Neural cell (in vitro differentiated cells): ENCODE measurements at regions not wholly inside any gene's neighbourhood (a gene's known extent, or its start where the extent isn't known, plus 50 kb on each side); places are given as distances from the start of the nearest gene placed in this dataset.

Experiments
- H2AFZ ChIP-seq: fragments of 200-600, 300-800 bp; sonication (generic), shearing (Covaris generic); 2 replicates; pipeline ENCODE4 v1.6.0; 2014; ENCODE audit warnings: low read depth, mild to moderate bottlenecking, antibody characterized with exemption, low read length, moderate library complexity
- H3F3A ChIP-seq: fragments of 200-600 bp; shearing (Covaris generic); 2 replicates; pipeline ENCODE4 v1.6.1; 2016; ENCODE audit warnings: mild to moderate bottlenecking, moderate library complexity, mixed read lengths, antibody characterized with exemption, low read length; ENCODE audit not compliant: insufficient read depth, poor library complexity, severe bottlenecking
- H3K27ac ChIP-seq: fragments of 200-600, 300-800 bp; sonication (generic), shearing (Covaris generic); 2 replicates; pipeline ENCODE4 v1.5.1; 2014; ENCODE audit warnings: mild to moderate bottlenecking, low read length, moderate library complexity
- H3K27me3 ChIP-seq: fragments of 300-800, 200-600 bp; sonication (generic), shearing (Covaris generic); 2 replicates; pipeline ENCODE4 v1.6.0; 2014; ENCODE audit warnings: mild to moderate bottlenecking, low read depth, low read length, moderate library complexity; ENCODE audit not compliant: insufficient read depth
- H3K36me3 ChIP-seq: fragments of 300-800, 200-600 bp; sonication (generic), shearing (Covaris generic); 2 replicates; pipeline ENCODE4 v1.5.1; 2014; ENCODE audit warnings: mild to moderate bottlenecking, antibody characterized with exemption, low read length, moderate library complexity; ENCODE audit not compliant: insufficient read depth
- H3K4me2 ChIP-seq: fragments of 300-800, 200-600 bp; sonication (generic), shearing (Covaris generic); 2 replicates; pipeline ENCODE4 v1.6.0; 2014; ENCODE audit warnings: mild to moderate bottlenecking, low read length
- H3K4me3 ChIP-seq: fragments of 300-800, 200-600 bp; sonication (generic), shearing (Covaris generic); 2 replicates; pipeline ENCODE4 v1.5.1; 2014; ENCODE audit warnings: mild to moderate bottlenecking, low read length, moderate library complexity
- H3K79me2 ChIP-seq: fragments of 200-600 bp; shearing (Covaris generic); replicated peaks from 2 replicates; pipeline ENCODE4 v1.6.0; 2014; ENCODE audit warnings: mild to moderate bottlenecking, low read length, moderate library complexity; ENCODE audit not compliant: insufficient read depth
- H3K9ac ChIP-seq: fragments of 300-800, 200-600 bp; sonication (generic), shearing (Covaris generic); 2 replicates; pipeline ENCODE4 v1.6.1; 2016; ENCODE audit warnings: mild to moderate bottlenecking, low read length, mixed read lengths
- H3K9me2 ChIP-seq: fragments of 200-600 bp; shearing (Covaris generic); 2 replicates; pipeline ENCODE4 v1.6.1; 2016; ENCODE audit warnings: mild to moderate bottlenecking, low read length, mixed read lengths; ENCODE audit not compliant: insufficient read depth
- H3K9me3 ChIP-seq: fragments of 200-600, 300-800 bp; sonication (generic), shearing (Covaris generic); 2 replicates; pipeline ENCODE4 v1.6.1; 2016; ENCODE audit warnings: mild to moderate bottlenecking, mixed run types, low read length, moderate library complexity, mixed read lengths
- H4K20me1 ChIP-seq: fragments of 200-600 bp; shearing (Covaris generic); 2 replicates; pipeline ENCODE4 v1.6.1; 2016; ENCODE audit warnings: mild to moderate bottlenecking, mixed run types; ENCODE audit not compliant: insufficient read depth
- EP300 ChIP-seq: fragments of 450-650 bp; conservative IDR thresholded peaks from 2 replicates; pipeline ENCODE4 v1.6.1; 2014; ENCODE audit warnings: antibody characterized with exemption, mild to moderate bottlenecking, moderate library complexity; ENCODE audit not compliant: poor library complexity, severe bottlenecking
- EZH2 ChIP-seq: fragments of 200-600, 300-800 bp; shearing (Covaris generic), sonication (generic); IDR thresholded peaks from 2 replicates; pipeline ENCODE4 v1.6.1; 2014; ENCODE audit warnings: antibody characterized with exemption, low read length, borderline replicate concordance, mild to moderate bottlenecking; ENCODE audit not compliant: insufficient read depth, poor library complexity, severe bottlenecking
- MXI1 ChIP-seq: fragments of 450-650 bp; conservative IDR thresholded peaks from 2 replicates; pipeline ENCODE4 v1.6.1; 2014; ENCODE audit warnings: antibody characterized with exemption, mild to moderate bottlenecking; ENCODE audit not compliant: poor library complexity, severe bottlenecking
- POLR2AphosphoS5 ChIP-seq: IDR thresholded peaks from 2 replicates; pipeline ENCODE4 v1.6.1; 2012
- RAD21 ChIP-seq: fragments of 450-650 bp; conservative IDR thresholded peaks from 2 replicates; pipeline ENCODE4 v1.6.1; 2014; ENCODE audit warnings: antibody characterized with exemption, mild to moderate bottlenecking, moderate library complexity
- SMC3 ChIP-seq: fragments of 450-650 bp; conservative IDR thresholded peaks from 2 replicates; pipeline ENCODE4 v1.6.1; 2014; ENCODE audit warnings: antibody characterized with exemption, mild to moderate bottlenecking, moderate library complexity; ENCODE audit not compliant: poor library complexity
- TAF1 ChIP-seq: IDR thresholded peaks from 2 replicates; pipeline ENCODE4 v1.6.1; 2012; ENCODE audit warnings: low read depth
- TF ChIP-seq, protein P1 (sequence below): IDR thresholded peaks from 2 replicates; pipeline ENCODE4 v1.6.1; 2012; ENCODE audit warnings: borderline replicate concordance
- TF ChIP-seq, protein P2 (sequence below): fragments of 450-650 bp; IDR thresholded peaks from 2 replicates; pipeline ENCODE4 v1.5.1; 2014; ENCODE audit warnings: antibody characterized with exemption, mild to moderate bottlenecking, moderate library complexity; ENCODE audit not compliant: poor library complexity, severe bottlenecking

DNA sequence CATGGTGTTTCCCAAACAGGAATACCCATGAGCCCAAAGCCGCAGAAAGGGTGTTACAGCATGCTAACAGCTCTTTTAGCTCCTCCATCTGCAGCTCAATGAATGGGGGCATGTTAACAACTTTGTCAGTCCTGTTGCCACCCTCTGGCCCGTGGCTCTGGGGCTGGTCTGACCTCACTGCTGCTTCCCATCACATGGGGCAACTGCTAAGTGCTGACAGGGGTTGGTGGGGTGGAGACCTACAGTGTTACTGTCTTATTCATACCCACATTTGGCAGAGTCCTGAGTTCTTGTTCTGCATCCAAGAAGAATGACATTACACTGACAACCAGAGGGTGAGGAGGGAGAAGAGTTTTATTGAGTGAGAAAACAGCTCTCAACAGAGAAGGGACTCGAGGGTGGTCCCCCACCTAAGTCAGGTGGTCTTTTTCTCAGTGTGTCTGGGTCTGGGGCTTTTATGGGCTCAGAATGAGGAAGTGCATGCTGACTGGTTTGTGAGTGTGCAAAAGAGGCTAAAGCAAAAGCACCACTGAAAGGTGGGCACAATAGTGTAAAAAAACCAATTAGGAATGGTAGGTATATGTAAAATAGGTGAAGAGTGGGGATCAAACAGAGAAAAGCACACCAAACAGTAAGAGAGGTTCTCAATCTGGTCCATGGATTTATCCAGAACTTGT is 1952.0 kb upstream of the PCDH20 start:
- H3K4me2 ChIP-seq = no peak overlapping the region
- no peak overlapping the region for H2AFZ ChIP-seq
- no peak overlapping the region for H3K4me3 ChIP-seq
- TF ChIP-seq, protein P1, sequence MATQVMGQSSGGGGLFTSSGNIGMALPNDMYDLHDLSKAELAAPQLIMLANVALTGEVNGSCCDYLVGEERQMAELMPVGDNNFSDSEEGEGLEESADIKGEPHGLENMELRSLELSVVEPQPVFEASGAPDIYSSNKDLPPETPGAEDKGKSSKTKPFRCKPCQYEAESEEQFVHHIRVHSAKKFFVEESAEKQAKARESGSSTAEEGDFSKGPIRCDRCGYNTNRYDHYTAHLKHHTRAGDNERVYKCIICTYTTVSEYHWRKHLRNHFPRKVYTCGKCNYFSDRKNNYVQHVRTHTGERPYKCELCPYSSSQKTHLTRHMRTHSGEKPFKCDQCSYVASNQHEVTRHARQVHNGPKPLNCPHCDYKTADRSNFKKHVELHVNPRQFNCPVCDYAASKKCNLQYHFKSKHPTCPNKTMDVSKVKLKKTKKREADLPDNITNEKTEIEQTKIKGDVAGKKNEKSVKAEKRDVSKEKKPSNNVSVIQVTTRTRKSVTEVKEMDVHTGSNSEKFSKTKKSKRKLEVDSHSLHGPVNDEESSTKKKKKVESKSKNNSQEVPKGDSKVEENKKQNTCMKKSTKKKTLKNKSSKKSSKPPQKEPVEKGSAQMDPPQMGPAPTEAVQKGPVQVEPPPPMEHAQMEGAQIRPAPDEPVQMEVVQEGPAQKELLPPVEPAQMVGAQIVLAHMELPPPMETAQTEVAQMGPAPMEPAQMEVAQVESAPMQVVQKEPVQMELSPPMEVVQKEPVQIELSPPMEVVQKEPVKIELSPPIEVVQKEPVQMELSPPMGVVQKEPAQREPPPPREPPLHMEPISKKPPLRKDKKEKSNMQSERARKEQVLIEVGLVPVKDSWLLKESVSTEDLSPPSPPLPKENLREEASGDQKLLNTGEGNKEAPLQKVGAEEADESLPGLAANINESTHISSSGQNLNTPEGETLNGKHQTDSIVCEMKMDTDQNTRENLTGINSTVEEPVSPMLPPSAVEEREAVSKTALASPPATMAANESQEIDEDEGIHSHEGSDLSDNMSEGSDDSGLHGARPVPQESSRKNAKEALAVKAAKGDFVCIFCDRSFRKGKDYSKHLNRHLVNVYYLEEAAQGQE = no peak
- TF ChIP-seq RAD21 (no peak), TAF1 (no peak), POLR2AphosphoS5 (no peak), SMC3 (no peak), EP300 (no peak), EZH2 (no peak), MXI1 (no peak)
- TF ChIP-seq, protein P2, sequence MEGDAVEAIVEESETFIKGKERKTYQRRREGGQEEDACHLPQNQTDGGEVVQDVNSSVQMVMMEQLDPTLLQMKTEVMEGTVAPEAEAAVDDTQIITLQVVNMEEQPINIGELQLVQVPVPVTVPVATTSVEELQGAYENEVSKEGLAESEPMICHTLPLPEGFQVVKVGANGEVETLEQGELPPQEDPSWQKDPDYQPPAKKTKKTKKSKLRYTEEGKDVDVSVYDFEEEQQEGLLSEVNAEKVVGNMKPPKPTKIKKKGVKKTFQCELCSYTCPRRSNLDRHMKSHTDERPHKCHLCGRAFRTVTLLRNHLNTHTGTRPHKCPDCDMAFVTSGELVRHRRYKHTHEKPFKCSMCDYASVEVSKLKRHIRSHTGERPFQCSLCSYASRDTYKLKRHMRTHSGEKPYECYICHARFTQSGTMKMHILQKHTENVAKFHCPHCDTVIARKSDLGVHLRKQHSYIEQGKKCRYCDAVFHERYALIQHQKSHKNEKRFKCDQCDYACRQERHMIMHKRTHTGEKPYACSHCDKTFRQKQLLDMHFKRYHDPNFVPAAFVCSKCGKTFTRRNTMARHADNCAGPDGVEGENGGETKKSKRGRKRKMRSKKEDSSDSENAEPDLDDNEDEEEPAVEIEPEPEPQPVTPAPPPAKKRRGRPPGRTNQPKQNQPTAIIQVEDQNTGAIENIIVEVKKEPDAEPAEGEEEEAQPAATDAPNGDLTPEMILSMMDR = no peak
- no peaks in the 10 kb centered on the region for H3K9me3 ChIP-seq
- H3F3A ChIP-seq = no peaks in the 10 kb centered on the region
- no peak overlapping the region for H3K27ac ChIP-seq
- H3K79me2 ChIP-seq = no peaks in the 10 kb centered on the region
- H4K20me1 ChIP-seq = no peaks in the 10 kb centered on the region
- H3K9me2 ChIP-seq = no peaks in the 10 kb centered on the region
- H3K9ac ChIP-seq = no peak overlapping the region
- H3K36me3 ChIP-seq = no peaks in the 10 kb centered on the region
- no peaks in the 10 kb centered on the region for H3K27me3 ChIP-seq

DNA sequence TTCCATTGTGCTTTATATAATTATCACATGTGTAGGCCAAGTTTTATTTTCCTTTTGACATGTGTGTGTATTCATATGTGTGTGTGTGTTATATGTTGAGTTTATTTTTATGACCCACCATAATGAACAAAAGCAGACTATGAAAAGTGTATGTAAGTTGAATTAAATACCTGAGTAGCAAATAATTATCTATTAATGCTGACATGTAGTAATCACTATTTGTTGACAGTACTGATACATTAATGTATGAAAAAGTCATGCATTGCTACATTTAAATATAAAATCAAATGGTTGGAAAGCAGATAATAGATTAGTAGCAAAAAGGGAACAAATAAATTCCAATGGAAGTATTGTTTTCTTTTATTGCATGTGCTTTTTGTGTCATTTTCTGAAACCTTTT is 1948.5 kb upstream of the PCDH20 start:
- no peaks in the 10 kb centered on the region for H3K79me2 ChIP-seq
- no peak overlapping the region for H3K4me2 ChIP-seq
- no peaks in the 10 kb centered on the region for H3F3A ChIP-seq
- H3K4me3 ChIP-seq = no peak overlapping the region
- no peaks in the 10 kb centered on the region for H3K27me3 ChIP-seq
- TF ChIP-seq RAD21 (no peak), EP300 (no peak), TAF1 (no peak), SMC3 (no peak), EZH2 (no peak), POLR2AphosphoS5 (no peak), MXI1 (no peak)
- TF ChIP-seq, protein P2 = no peak
- TF ChIP-seq, protein P1 = no peak
- H3K36me3 ChIP-seq = no peaks in the 10 kb centered on the region
- no peaks in the 10 kb centered on the region for H3K9me3 ChIP-seq
- no peaks in the 10 kb centered on the region for H3K9me2 ChIP-seq
- no peak overlapping the region for H3K27ac ChIP-seq
- H2AFZ ChIP-seq = no peak overlapping the region
- no peak overlapping the region for H3K9ac ChIP-seq
- H4K20me1 ChIP-seq = no peaks in the 10 kb centered on the region
